AG09319 (cell line): ENCODE measurements at regions not wholly inside any gene's neighbourhood (a gene's known extent, or its start where the extent isn't known, plus 50 kb on each side); places are given as distances from the start of the nearest gene placed in this dataset.

Experiments
- DNase-seq: peaks from one replicate; pipeline ENCODE4 v3.0.0-alpha.2; 2010; ENCODE audit warnings: low read depth; ENCODE audit errors: extremely low read depth
- TF ChIP-seq, protein P1 (sequence below): IDR thresholded peaks from 2 replicates; pipeline ENCODE4 v1.5.1; 2011; ENCODE audit warnings: low read depth, mild to moderate bottlenecking, inconsistent platforms, low read length, moderate library complexity

DNA sequence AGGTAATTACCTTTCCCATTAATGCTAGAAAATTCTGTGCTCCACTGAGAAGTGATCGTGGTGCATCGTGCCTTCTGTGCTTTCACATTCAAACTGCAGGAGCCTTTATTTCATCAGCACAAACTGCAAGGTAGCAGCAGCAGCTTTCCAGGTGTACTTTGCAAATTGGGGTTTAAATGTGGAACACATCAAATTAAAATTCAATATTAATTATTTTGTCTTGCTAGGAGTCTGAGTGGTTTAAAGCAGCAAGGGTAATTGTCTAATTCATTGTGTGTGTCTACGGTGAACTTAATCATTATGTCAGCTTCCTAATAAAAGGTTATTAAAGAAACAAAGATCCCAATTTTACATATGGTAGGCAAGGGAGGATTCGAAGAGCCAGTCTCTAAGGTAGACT, 180.8 kb upstream of the ATP5MC3 start:
- TF ChIP-seq, protein P1, sequence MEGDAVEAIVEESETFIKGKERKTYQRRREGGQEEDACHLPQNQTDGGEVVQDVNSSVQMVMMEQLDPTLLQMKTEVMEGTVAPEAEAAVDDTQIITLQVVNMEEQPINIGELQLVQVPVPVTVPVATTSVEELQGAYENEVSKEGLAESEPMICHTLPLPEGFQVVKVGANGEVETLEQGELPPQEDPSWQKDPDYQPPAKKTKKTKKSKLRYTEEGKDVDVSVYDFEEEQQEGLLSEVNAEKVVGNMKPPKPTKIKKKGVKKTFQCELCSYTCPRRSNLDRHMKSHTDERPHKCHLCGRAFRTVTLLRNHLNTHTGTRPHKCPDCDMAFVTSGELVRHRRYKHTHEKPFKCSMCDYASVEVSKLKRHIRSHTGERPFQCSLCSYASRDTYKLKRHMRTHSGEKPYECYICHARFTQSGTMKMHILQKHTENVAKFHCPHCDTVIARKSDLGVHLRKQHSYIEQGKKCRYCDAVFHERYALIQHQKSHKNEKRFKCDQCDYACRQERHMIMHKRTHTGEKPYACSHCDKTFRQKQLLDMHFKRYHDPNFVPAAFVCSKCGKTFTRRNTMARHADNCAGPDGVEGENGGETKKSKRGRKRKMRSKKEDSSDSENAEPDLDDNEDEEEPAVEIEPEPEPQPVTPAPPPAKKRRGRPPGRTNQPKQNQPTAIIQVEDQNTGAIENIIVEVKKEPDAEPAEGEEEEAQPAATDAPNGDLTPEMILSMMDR, result no peak
- DNase-seq, result no peak

DNA sequence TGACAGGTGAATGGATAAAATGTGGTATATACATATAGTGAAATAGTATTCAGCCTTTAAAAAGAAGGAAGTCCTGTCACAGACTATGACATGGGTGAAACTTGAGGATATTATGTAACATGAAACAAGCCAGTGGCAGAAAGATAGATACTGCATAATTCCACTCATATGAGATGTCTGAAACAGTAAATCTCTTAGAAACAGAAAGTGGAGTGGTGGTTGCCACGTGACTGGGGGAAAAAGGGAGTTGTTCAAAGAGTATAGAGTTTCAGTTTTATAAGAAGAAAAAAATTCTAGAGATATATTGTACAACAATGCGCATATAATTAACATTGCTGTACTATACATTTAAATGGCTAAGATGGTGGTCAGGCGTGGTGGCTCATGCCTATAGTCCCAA, 178.2 kb upstream of the ATP5MC3 start:
- TF ChIP-seq, protein P1, result no peak
- no peak for DNase-seq

DNA sequence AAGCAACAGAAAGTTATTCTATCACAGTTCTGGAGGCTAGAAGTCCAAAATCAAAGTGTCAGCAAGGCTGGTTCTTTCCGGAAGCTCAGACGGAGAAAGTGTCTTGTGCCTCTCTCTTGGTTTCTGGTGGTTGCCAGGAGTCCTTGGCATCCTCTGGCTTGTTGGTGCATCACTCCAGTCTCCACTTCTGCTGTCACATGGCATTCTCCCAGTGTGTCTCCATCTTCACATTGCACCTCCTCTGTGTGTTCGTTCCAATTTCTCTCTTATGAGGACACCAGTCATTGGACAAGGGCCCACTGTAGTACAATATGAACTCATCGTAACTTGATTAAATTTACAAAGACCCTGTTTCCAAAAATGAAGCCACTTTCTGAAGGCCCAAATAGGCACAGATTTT, 175.4 kb upstream of the ATP5MC3 start:
- TF ChIP-seq, protein P1, result no peak
- no peak for DNase-seq

DNA sequence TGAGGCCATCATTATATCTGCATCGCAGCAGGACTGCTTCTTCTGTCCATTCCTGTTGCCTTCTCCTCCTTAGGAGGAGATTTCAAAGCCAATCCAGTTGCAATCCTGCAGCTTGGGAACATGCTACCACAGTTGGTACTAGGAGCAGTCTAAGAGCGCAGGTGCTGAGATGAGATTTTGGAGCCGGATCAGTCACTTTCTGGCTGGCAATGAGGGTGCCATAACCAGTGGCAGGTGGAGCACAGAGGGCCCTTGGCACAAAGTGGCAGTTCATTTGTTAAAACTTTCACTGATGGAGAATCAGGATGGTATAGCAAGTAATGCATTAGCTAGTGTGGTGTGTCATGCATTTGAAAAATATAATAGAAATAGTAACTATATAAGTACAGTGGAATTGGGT, 173.7 kb upstream of the ATP5MC3 start:
- DNase-seq, result no peak
- TF ChIP-seq, protein P1, result no peak

DNA sequence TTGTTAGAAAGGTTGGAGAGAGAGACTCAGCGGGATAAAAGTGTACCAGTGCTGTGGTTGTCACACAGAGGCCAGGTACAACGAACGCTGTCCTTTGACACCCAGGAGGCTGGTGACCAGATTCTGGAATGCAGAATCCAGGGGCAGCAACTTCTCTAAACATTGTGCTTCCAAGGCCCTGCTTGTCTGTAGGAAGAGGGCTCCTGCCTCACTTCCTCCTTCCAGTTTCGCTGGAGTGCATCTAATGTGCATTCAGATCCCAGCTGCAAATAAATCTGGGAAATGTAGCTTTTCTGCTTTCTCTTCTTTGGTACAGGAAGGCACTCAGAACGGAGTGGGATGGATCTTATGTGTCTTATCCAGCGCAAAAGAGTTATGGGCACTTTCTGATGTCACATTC, 171.8 kb upstream of the ATP5MC3 start:
- DNase-seq, result no peak
- TF ChIP-seq, protein P1, result no peak

DNA sequence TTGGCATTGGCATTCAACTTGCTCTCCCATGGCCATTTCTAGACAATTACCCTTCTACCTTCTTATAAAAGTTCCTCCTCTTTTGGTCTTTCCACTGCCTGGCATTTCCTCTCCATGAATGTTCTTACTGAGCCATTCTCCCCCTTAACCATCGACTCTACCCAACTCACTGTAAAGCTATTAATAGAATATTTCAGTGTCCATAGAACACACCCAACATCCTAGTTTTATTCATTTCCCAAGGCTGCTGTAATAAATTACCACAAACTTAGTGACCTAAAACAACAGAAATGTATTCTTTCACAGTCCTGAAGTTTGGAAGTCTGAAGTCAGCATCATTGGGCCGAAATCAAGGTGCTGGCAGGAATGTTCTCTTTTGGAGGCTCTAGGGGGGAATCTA, 170.0 kb upstream of the ATP5MC3 start:
- TF ChIP-seq, protein P1, result no peak
- DNase-seq, result no peak

DNA sequence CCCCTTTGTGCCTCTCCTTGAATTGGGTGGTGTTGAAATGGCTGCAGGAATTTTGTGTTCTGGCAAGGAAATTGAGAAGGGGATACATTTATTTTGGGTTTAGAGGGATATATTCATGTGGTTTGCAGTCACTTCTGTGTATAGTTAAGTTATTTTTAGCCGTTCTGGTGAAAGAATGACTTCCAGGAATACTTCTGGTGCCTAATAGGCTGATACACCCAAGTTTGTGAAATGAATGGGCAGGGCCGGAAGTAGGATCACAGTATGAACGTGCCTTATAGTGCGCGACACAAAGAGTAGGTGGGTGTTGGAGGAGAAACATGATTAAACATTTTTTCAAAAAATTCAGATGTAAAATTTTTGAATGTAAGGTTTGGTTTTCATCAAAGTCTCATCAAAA, 168.6 kb upstream of the ATP5MC3 start:
- DNase-seq, result no peak
- TF ChIP-seq, protein P1, result no peak

DNA sequence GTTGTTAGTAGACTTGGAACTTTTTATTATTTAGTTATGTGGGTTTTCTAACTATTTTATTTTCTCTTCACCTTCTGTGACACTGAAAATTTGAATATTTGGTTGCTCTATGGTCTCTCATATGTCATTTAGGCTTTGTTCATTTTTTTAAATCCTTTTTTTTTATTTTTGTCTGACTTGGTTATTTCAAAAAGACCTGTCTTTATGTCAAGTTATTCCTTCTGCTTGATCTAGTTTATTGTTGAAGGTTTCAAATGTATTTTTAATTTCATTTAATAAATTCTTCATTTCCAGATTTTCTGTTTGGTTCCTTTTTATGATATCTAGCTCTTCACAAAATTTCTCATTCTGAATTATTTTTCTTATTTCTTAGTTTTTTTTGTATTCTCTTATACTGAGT, 160.6 kb upstream of the ATP5MC3 start:
- DNase-seq, result no peak
- TF ChIP-seq, protein P1, result no peak
